Mesenchymal stem cell (in vitro differentiated cells and primary cell): ENCODE measurements at regions not wholly inside any gene's neighbourhood (a gene's known extent, or its start where the extent isn't known, plus 50 kb on each side); places are given as distances from the start of the nearest gene placed in this dataset.
A peak's percentile ranks its signal among the peaks of the same experiment; 100 is the strongest.

Source experiments
- DNase-seq: peaks from one replicate; pipeline ENCODE4 v3.0.0-alpha.2; 2013
- H2AFZ ChIP-seq: one replicate; pipeline ENCODE4 v1.6.1; 2013; ENCODE audit warnings: low read depth, mild to moderate bottlenecking, control low read depth, inconsistent platforms, low read length, moderate library complexity
- H2AK5ac ChIP-seq: 2 replicates; pipeline ENCODE4 v1.6.1; 2013; ENCODE audit warnings: low read length, moderate library complexity, mild to moderate bottlenecking, inconsistent platforms; ENCODE audit not compliant: severe bottlenecking
- H2BK120ac ChIP-seq: one replicate; pipeline ENCODE4 v1.6.1; 2013; ENCODE audit warnings: low read depth, mild to moderate bottlenecking, inconsistent platforms, low read length, moderate library complexity
- H2BK12ac ChIP-seq, 2 experiments: one replicate each; pipeline ENCODE4 v1.6.1; 2013; ENCODE audit warnings: inconsistent platforms in 2 of 2, low read length in 2 of 2, mild to moderate bottlenecking in 2 of 2, moderate library complexity in 2 of 2, control low read depth in 1 of 2
- H2BK15ac ChIP-seq: one replicate; pipeline ENCODE4 v1.6.1; 2013; ENCODE audit warnings: mild to moderate bottlenecking, low read depth, inconsistent platforms; ENCODE audit not compliant: poor library complexity, severe bottlenecking
- H2BK5ac ChIP-seq: 2 replicates; pipeline ENCODE4 v1.6.1; 2013; ENCODE audit warnings: low read depth, mild to moderate bottlenecking, low read length, control low read depth, inconsistent platforms; ENCODE audit not compliant: poor library complexity, severe bottlenecking
- H3K14ac ChIP-seq, 2 experiments: one replicate each; pipeline ENCODE4 v1.6.1; 2013; ENCODE audit warnings: inconsistent platforms in 2 of 2, low read length in 2 of 2, control low read depth in 1 of 2, mild to moderate bottlenecking in 1 of 2, moderate library complexity in 1 of 2
- H3K18ac ChIP-seq, 2 experiments: one replicate each; pipeline ENCODE4 v1.6.1; 2013; ENCODE audit warnings: inconsistent platforms in 2 of 2, low read length in 2 of 2, control low read depth in 1 of 2, low read depth in 1 of 2, mild to moderate bottlenecking in 1 of 2
- H3K23ac ChIP-seq, 2 experiments: one replicate each; pipeline ENCODE4 v1.6.1; 2013; ENCODE audit warnings: inconsistent platforms in 2 of 2, low read length in 2 of 2, mild to moderate bottlenecking in 2 of 2, moderate library complexity in 2 of 2, control low read depth in 1 of 2
- H3K27ac ChIP-seq: 2 replicates; pipeline ENCODE4 v1.5.1; 2013; ENCODE audit warnings: mild to moderate bottlenecking, moderate library complexity, low read length, control low read depth, inconsistent platforms; ENCODE audit not compliant: poor library complexity, severe bottlenecking
- H3K27me3 ChIP-seq, 2 experiments: 2 replicates each; pipeline versions ENCODE4 v1.6.1 to v1.7.0; 2013; ENCODE audit warnings: low read length in 2 of 2, mild to moderate bottlenecking in 2 of 2, moderate library complexity in 2 of 2, control low read depth in 1 of 2, inconsistent platforms in 1 of 2; ENCODE audit not compliant: control insufficient read depth in 1 of 2, insufficient read depth in 1 of 2
- H3K36me3 ChIP-seq, 2 experiments: 2 replicates each; pipeline versions ENCODE4 v1.6.1 to v1.7.0; 2013; ENCODE audit warnings: low read length in 2 of 2, control low read depth in 1 of 2, inconsistent platforms in 1 of 2, low read depth in 1 of 2, mild to moderate bottlenecking in 1 of 2; ENCODE audit not compliant: insufficient read depth in 2 of 2, control insufficient read depth in 1 of 2
- H3K4ac ChIP-seq, 2 experiments: one replicate each; pipeline ENCODE4 v1.6.1; 2013; ENCODE audit warnings: inconsistent platforms in 2 of 2, low read length in 2 of 2, mild to moderate bottlenecking in 2 of 2, moderate library complexity in 2 of 2, control low read depth in 1 of 2, low read depth in 1 of 2
- H3K4me1 ChIP-seq: 2 replicates; pipeline ENCODE4 v1.6.1; 2013; ENCODE audit warnings: low read depth, low read length, control low read depth; ENCODE audit not compliant: control insufficient read depth, insufficient read depth
- H3K4me2 ChIP-seq: 2 replicates; pipeline ENCODE4 v1.6.1; 2013; ENCODE audit warnings: low read length, mild to moderate bottlenecking, inconsistent platforms; ENCODE audit not compliant: poor library complexity, severe bottlenecking
- H3K4me3 ChIP-seq, 2 experiments: 2 replicates each; pipeline versions ENCODE4 v1.5.1 to v1.7.0; 2013; ENCODE audit warnings: low read length in 2 of 2, mild to moderate bottlenecking in 2 of 2, control low read depth in 1 of 2, low read depth in 1 of 2; ENCODE audit not compliant: insufficient read depth in 1 of 2
- H3K79me1 ChIP-seq: replicated peaks from 2 replicates; pipeline ENCODE4 v1.6.1; 2013; ENCODE audit warnings: mild to moderate bottlenecking, control low read depth, low read length, inconsistent platforms; ENCODE audit not compliant: poor library complexity, severe bottlenecking
- H3K9ac ChIP-seq: 2 replicates; pipeline ENCODE4 v1.7.0; 2013; ENCODE audit warnings: mild to moderate bottlenecking, low read length, moderate library complexity
- H3K9me3 ChIP-seq: 2 replicates; pipeline ENCODE4 v1.7.0; 2013; ENCODE audit warnings: mild to moderate bottlenecking, low read length; ENCODE audit not compliant: control insufficient read depth
- H4K8ac ChIP-seq: one replicate; pipeline ENCODE4 v1.6.1; 2013; ENCODE audit warnings: inconsistent platforms, mild to moderate bottlenecking, low read length, moderate library complexity
- H4K91ac ChIP-seq: one replicate; pipeline ENCODE4 v1.6.1; 2013; ENCODE audit warnings: mild to moderate bottlenecking, low read length, inconsistent platforms
- WGBS: methylation state at CpG from one replicate; pipeline ENCODE4 v1.1.7; 2013; ENCODE audit warnings: mixed read lengths; 5-methylcytosine and 5-hydroxymethylcytosine counted together

- Histone ChIP-seq H3K4ac (no peak overlapping the region), H2AFZ (no peak overlapping the region), H3K27me3 (no peaks in the 10 kb centered on the region), H3K4me1 (no peaks in the 10 kb centered on the region), H4K91ac (no peak overlapping the region), H2BK15ac (no peak overlapping the region), H3K23ac (no peak overlapping the region), H2BK120ac (no peak overlapping the region), H3K36me3 (no peaks in the 10 kb centered on the region), H2BK5ac (no peak overlapping the region), H3K79me1 (no peaks in the 10 kb centered on the region), H4K8ac (no peak overlapping the region), H2AK5ac (no peak overlapping the region), H3K27ac (peak overlapping the region; percentile 48), H2BK12ac (no peak overlapping the region), H3K9me3 (no peaks in the 10 kb centered on the region), H3K9ac (peak overlapping the region; percentile 91), H3K14ac (no peak overlapping the region), H3K18ac (no peak overlapping the region), H3K4me3 (peak overlapping the region in 1 of 2 experiments; percentile 39), H3K4me2 (no peak overlapping the region)
- DNase-seq: peak; percentile 33
- WGBS: 100% methylated on average over 1 of the region's 2 CpGs
Observed at GRCh38 chr12:59452746-59453145, 143.1 kb upstream of the SLC16A7 start.

DNA sequence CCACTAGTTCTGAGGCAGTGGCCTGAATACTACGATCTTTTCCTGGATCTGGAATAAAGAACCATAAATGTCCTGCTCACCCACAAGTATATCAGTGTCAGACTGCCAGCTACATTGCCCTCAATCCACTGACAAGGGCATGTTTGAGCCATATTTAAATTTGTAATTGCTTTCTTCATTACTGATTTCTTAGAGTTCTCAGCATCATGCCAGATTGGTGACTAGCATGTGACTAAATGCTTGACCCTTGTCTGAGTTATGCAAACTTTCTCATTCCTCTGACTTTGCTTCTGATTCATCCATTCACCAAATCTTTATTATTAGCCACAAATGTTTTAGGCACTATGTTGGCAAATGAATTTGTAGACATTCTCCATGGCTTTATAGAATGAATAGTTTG lies 143.6 kb upstream of the SLC16A7 start:
- Histone ChIP-seq H3K4me2 (no peak overlapping the region), H2BK12ac (no peak overlapping the region), H3K18ac (no peak overlapping the region), H2AK5ac (no peak overlapping the region), H3K9me3 (no peaks in the 10 kb centered on the region), H3K27ac (peak overlapping the region; percentile 64), H3K4ac (no peak overlapping the region), H3K14ac (no peak overlapping the region), H2BK120ac (no peak overlapping the region), H4K8ac (peak overlapping the region; percentile 23), H3K27me3 (no peaks in the 10 kb centered on the region), H2BK5ac (no peak overlapping the region), H4K91ac (no peak overlapping the region), H3K23ac (no peak overlapping the region), H3K4me3 (peak overlapping the region in 1 of 2 experiments; percentile 39), H2AFZ (no peak overlapping the region), H3K4me1 (no peaks in the 10 kb centered on the region), H3K79me1 (no peaks in the 10 kb centered on the region), H3K36me3 (no peaks in the 10 kb centered on the region), H2BK15ac (no peak overlapping the region), H3K9ac (peak overlapping the region; percentile 91)
- WGBS: 79% methylated on average over 1 of the region's 1 CpG
- DNase-seq: peak; percentile 67

- no peak overlapping the region for H3K18ac ChIP-seq
- no peak overlapping the region for H3K9ac ChIP-seq
- H3K79me1 ChIP-seq: no peaks in the 10 kb centered on the region
- H3K4ac ChIP-seq: no peak overlapping the region
- no peak overlapping the region for H2AK5ac ChIP-seq
- H3K14ac ChIP-seq: no peak overlapping the region
- H3K4me3 ChIP-seq: no peak overlapping the region
- no peaks in the 10 kb centered on the region for H3K36me3 ChIP-seq
- H3K23ac ChIP-seq: no peak overlapping the region
- no peak overlapping the region for H2BK15ac ChIP-seq
- no peaks in the 10 kb centered on the region for H3K27me3 ChIP-seq
- 52% methylated on average over 3 of the region's 3 CpGs for WGBS
- H2AFZ ChIP-seq: no peak overlapping the region
- no peak overlapping the region for H4K8ac ChIP-seq
- no peak overlapping the region for H3K4me2 ChIP-seq
- H2BK5ac ChIP-seq: no peak overlapping the region
- no peak overlapping the region for H2BK120ac ChIP-seq
- no peak overlapping the region for H4K91ac ChIP-seq
- H3K9me3 ChIP-seq: peaks cover 7% of the 10 kb centered on the region
- DNase-seq: no peak
- no peak overlapping the region for H3K27ac ChIP-seq
- no peaks in the 10 kb centered on the region for H3K4me1 ChIP-seq
- no peak overlapping the region for H2BK12ac ChIP-seq
Observed at GRCh38 chr12:59446116-59446515, 149.7 kb upstream of the SLC16A7 start.

- no peaks in the 10 kb centered on the region for H3K79me1 ChIP-seq
- H3K9me3 ChIP-seq: peaks cover 16% of the 10 kb centered on the region
- H2BK12ac ChIP-seq: no peak overlapping the region
- H3K4me3 ChIP-seq: no peak overlapping the region
- H3K4ac ChIP-seq: no peak overlapping the region
- no peaks in the 10 kb centered on the region for H3K4me1 ChIP-seq
- H4K8ac ChIP-seq: no peak overlapping the region
- H2AFZ ChIP-seq: no peak overlapping the region
- peak overlapping the region; percentile 36 for H2AK5ac ChIP-seq
- no peak overlapping the region for H2BK15ac ChIP-seq
- no peak overlapping the region for H4K91ac ChIP-seq
- H3K9ac ChIP-seq: no peak overlapping the region
- H3K36me3 ChIP-seq: no peaks in the 10 kb centered on the region
- DNase-seq: no peak
- H3K23ac ChIP-seq: no peak overlapping the region
- H3K27me3 ChIP-seq: no peaks in the 10 kb centered on the region
- no peak overlapping the region for H3K27ac ChIP-seq
- no peak overlapping the region for H2BK5ac ChIP-seq
- 90% methylated on average over 1 of the region's 1 CpG for WGBS
- H3K14ac ChIP-seq: no peak overlapping the region
- no peak overlapping the region for H3K18ac ChIP-seq
- no peak overlapping the region for H2BK120ac ChIP-seq
- no peak overlapping the region for H3K4me2 ChIP-seq
Observed at GRCh38 chr12:59444932-59445331, 150.9 kb upstream of the SLC16A7 start.
